ENCODE measurements at regions not wholly inside any gene's neighbourhood (a gene's known extent, or its start where the extent isn't known, plus 50 kb on each side); places are given as distances from the start of the nearest gene placed in this dataset.

GRCh38 chr4:158074851-158075250 is 98.0 kb downstream of the GASK1B start:
- no peak for TF ChIP-seq CTCF (IDR thresholded peaks at IDR 0.05; ENCODE audit: control extremely low read depth, extremely low read depth, low read depth, missing control alignments)
- no peak for DNase-seq (ENCODE audit: extremely low spot score)
- ChIA-PET CTCF (no interaction called here), POLR2A (no interaction called here)

- no peak for TF ChIP-seq CTCF (IDR thresholded peaks at IDR 0.05; ENCODE audit: control extremely low read depth, extremely low read depth, low read depth, missing control alignments)
- DNase-seq (ENCODE audit: extremely low spot score), result no peak
- ChIA-PET CTCF (interaction anchor here (1.0 kb wide), 1 partner anchor 11 kb away, joined by 3 read pairs; no protein-coding TSS in a partner anchor), POLR2A (no interaction called here)
Observed at GRCh38 chr4:158071931-158072330, 100.9 kb downstream of the GASK1B start.

- no peak for DNase-seq (ENCODE audit: extremely low spot score)
Observed at GRCh38 chr4:158068068-158068467, 104.8 kb downstream of the GASK1B start.

DNA sequence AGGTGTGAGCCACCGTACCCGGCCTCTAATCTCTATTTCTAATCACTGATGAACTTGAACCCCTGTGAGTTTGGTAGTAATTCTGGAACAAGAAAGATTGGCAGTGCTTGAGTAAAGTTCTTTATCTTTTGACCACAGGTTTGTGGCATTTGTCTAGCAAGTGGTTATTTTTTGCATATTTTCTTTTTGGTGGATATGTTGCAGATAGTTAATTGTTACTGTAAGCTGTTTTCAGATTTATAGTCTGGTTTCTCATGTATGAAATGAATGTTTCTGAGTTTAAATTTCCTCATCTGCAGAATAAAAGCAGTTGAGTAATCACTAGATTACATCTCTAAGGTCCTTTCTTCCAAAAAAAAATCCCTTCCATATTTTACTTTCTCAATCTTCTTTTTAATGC is 105.2 kb downstream of the GASK1B start:
- DNase-seq (ENCODE audit: extremely low spot score), result no peak
- TF ChIP-seq CTCF (IDR thresholded peaks at IDR 0.05; ENCODE audit: control extremely low read depth, extremely low read depth, low read depth, missing control alignments), result no peak
- CTCF ChIA-PET, result no interaction called here
- POLR2A ChIA-PET, result no interaction called here

More at GRCh38 chr4:158068068-158068467, 104.8 kb downstream of the GASK1B start:
- TF ChIP-seq CTCF (IDR thresholded peaks at IDR 0.05; ENCODE audit: control extremely low read depth, extremely low read depth, low read depth, missing control alignments), result no peak
- CTCF ChIA-PET, result no interaction called here
- POLR2A ChIA-PET, result no interaction called here

- POLR2A ChIA-PET, result no interaction called here
- no peak for DNase-seq (ENCODE audit: extremely low spot score)
- CTCF ChIA-PET, result no interaction called here
- TF ChIP-seq CTCF (IDR thresholded peaks at IDR 0.05; ENCODE audit: control extremely low read depth, extremely low read depth, low read depth, missing control alignments), result no peak
Observed at GRCh38 chr4:158065603-158066002, 107.2 kb downstream of the GASK1B start.

- ChIA-PET POLR2A (no interaction called here), CTCF (no interaction called here)
- no peak for TF ChIP-seq CTCF (IDR thresholded peaks at IDR 0.05; ENCODE audit: control extremely low read depth, extremely low read depth, low read depth, missing control alignments)
- no peak for DNase-seq (ENCODE audit: extremely low spot score)
Observed at GRCh38 chr4:158065176-158065575, 107.6 kb downstream of the GASK1B start.

DNA sequence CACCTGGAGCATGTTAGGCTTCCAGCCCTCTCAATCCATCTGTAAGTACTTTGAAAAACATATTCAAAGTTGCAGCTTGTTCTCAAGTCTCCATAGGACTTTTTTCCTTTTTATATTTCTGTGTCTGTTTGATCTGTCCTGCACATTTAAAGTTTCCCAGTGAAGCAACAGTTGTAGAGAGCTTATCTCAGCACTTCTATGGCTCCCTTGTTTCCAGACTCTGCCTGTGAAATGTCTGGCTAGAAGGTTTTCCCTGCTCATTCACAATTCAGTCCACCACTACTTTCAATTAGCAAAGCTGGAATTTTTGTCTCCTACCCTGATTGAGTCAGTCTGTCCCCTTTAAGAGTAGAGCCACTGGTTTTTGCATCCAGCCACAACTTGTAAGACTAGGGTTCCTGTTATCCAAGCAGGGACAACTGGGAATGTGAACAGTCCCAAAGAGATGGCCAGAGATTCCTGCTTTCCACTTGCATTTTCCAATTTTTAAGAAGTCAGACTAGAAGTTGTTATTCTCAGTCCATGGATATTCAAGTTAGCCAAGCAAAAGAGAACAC is 116.1 kb downstream of the GASK1B start:
- ChIA-PET POLR2A (no interaction called here), CTCF (interaction anchor here (0.6 to 1.1 kb wide), 4 partner anchors 12 to 698 kb away, joined by 3 read pairs; no protein-coding TSS in a partner anchor)
- TF ChIP-seq CTCF (IDR thresholded peaks at IDR 0.05; ENCODE audit: control extremely low read depth, extremely low read depth, low read depth, missing control alignments), result no peak
- DNase-seq (ENCODE audit: extremely low spot score), result no peak

Data from GM10248 (cell line).